ENCODE measurements at regions not wholly inside any gene's neighbourhood (a gene's known extent, or its start where the extent isn't known, plus 50 kb on each side); places are given as distances from the start of the nearest gene placed in this dataset.
"Not testable (repeated sequence)": the region's sequence is repeated elsewhere in the genome, so short reads cannot be mapped to it uniquely, and the experiment has no call there.

DNA sequence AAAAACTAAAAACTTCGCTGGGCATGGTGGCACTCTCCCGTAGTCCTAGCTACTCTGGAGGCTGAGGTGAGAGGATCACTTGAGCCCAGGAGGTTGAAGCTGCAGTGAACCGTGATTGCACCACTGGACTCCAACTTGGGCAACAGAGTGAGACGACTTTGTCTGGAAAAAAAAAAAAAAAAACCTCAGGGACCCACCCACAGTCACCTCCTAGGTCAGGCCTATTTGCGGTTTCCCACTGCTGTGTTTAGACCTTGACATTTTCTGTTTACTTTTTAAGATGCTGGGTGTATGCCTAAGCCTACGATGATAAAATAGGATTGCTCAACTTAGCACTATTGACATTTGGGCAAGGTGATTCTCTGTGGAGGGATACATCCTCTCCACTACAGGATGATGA, 197.4 kb upstream of the TBL1X start:
- DNase-seq (ENCODE audit: low read depth in 2 of 2): no peak

DNA sequence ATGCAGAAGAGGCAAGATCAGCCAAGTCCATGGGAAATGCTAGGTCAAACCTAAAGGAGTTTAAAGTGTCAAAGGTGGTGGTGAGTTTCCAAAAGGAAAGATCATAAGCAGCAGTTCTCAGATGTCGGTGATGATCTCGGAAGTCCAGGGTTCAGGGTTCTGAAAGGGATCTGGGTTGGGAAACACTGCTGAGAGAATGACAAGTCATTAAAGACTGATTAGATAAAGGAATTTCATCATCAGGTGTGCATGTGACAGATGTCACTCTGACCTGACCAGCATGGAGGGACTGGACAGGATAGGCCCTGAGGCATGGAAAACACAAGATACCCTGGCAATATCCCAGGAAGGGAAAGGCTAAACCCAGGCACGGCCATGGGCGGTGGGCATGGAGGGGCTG, 195.7 kb upstream of the TBL1X start:
- no peak for DNase-seq (ENCODE audit: low read depth in 2 of 2)

DNA sequence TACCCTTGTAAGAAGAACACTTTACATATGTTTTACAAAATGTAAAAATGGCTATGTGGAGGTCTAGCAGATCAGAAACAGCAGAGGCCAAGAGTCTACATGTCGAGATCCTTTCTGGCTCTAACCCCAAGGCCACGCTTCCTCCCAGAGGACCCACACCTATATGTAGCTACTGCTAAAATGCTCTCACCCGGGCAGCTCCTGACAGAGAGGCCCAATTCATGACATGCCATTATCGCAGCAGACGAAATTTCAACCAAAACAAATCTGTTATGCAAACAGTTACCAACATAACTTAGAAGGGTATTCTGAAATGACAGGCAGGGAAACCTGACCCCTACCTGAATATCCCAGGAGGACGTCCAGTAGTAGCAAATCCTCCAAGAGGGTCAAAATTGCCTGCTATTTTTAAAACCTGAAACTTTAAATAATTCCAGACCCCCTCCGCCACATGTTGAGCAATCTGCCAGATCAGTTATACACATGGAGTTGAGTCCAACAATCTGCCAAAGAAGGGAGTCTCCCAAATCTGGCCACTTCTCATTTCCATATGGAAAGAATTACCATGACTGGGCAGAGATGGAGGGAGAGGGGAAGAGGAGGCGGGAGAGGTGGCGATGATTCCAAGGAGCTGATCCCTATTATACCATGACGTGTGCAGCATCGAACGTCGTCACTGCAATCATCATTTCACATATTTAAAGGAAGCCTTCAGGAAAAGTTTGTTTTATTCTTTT, 192.9 kb upstream of the TBL1X start:
- DNase-seq (ENCODE audit: low read depth in 2 of 2): peak; percentile 75 to 77

DNA sequence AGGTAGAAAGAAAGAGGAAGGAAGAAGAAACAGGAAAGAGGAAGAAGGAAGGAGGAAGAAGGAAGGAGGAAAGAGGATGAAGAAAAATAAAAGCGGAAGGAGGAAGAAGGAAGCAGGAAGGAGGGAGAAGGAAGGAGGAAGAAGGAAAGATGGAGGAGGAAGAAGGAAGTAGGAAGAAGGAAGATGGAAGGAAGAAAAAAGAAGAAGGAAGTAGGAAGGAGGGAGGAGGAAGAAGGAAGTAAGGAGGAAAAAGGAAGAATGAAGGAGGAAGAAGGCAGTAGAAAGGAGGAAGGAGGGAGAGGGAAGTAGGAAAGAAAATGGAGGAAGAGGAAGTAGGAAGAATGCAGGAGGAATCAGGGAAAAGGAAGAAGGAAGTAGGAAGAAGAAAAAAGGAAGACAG, 191.1 kb upstream of the TBL1X start:
- no peak for DNase-seq (ENCODE audit: low read depth in 2 of 2)

DNA sequence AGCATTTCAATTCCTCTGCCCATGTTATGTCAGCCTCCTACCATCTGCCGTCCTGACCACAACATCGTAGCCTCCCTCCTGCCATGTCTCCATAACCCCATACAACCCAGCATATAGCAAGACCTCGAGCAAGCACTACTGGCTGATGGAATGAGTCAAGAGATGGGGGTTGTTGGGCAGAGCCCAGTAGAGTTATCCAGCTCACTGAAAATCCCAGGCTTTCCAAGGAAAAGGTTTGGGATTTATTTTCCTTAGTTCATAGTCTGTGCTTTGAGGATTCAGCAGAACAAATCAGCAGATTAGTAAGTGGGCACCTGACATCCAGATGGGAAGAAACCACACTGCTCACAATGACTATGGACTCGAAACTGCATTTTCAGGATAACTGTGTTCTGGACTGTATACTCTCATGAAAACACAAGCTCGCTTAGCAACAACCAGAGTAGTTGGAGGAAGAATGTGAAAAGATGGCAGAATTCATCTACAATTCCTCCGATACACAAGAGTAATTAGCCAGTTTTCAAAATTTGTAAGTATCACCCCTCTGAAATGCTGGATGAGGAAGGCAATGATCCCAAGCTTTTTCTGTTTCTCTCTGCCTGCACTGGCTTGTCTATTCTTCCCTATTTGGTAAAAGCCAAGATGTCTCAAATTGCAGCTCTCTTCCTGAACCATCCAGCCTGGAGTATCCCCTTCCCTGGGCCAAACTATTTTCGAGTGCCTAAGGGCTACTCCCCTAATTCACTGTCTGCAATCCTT, 186.2 kb upstream of the TBL1X start:
- no peak for DNase-seq (ENCODE audit: low read depth in 2 of 2)

DNA sequence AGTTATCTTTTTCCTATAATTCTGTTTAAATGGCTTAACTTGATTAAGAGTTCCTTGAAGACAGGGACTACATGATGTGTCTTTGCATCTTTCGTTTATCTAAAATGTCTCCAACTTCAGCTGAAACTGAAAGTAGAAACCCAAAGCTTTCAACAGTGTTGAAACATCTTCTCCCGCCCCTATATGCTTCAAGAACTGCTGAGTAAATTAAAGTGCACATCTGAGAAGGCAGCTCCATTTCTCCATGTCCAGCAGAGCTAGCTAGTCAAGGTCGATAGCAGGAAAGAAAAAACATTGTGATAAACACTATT, 185.7 kb upstream of the TBL1X start:
- no peak for DNase-seq (ENCODE audit: low read depth in 2 of 2)

DNA sequence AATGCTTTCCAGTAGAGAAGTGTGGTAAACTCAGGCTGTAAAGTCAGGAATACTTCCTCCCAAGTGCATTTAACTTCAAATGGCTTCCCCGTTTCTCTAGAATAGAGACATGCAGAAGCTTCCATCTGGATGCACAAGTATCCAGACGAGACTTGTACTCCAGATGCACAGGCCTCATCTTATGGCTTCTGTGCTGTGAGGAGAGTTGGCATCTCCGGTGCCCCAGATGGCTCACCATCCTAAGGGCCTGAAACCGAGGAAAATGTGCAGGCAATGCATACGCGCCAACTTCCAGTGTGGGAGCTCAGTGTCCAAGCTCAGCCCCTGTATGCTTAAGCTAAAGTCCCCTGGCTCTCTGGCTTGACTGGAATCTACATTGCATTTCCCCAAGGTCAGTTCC, 184.0 kb upstream of the TBL1X start:
- DNase-seq (ENCODE audit: low read depth in 2 of 2): no peak

DNA sequence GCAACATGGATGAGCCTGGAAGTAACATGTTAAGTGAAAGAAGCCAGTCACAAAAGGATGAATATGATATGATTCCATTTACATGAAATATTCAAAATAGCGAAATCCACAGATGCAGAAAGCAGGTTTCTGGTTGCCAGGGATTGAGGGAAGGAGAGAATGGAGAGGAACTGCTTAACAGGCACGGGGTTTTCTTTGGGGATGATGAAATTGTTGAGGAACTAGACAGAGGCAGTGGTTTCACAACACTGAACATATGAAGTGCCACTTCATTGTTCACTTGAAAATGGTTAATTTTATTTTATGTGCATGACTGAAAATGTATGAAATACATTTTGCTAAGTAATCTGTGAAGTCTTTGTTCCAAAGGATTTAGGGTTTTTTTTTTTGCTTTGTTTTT, 182.5 kb upstream of the TBL1X start:
- no peak for DNase-seq (ENCODE audit: low read depth in 2 of 2)

DNA sequence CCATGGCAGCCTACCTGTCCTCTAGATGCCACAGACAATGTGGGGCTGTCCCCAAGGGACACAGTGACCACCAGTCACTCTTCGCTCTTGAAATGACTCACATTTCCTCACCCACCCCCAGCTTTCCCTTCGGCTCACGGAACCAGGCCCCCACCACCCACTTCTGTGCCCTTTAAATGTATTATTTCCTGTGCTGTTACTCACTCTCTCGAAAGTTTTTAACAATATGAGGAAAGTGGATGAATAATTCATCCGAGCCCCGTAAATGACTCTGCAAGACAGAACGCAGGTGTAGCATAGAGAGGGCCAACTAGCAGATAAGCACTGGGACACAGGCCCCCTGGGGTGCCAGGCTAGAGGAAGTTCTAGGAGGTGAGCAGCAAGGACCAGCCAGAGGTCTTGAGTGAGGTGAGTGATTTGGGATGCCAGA, 179.5 kb upstream of the TBL1X start:
- no peak for DNase-seq (ENCODE audit: low read depth in 2 of 2)

DNA sequence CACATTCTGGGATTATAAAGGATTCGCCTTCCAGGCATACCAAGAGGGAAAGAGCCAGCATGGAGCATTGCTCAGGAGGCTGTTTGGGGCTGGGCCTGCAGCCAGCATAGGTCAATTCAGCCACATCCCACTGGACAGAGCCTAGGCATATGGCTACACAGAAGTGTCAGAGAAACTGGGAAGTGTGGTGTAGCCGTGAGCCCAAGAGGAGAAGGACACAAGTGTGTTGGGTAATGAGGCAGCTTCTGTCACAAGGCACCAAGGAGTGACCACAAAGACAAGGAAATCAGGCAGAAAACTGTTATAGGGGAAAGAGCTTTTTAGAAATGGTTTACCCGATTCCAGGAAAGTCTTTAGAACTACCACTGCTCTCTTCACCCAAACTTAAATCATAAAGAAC, 178.6 kb upstream of the TBL1X start:
- no peak for DNase-seq (ENCODE audit: low read depth in 2 of 2)

DNA sequence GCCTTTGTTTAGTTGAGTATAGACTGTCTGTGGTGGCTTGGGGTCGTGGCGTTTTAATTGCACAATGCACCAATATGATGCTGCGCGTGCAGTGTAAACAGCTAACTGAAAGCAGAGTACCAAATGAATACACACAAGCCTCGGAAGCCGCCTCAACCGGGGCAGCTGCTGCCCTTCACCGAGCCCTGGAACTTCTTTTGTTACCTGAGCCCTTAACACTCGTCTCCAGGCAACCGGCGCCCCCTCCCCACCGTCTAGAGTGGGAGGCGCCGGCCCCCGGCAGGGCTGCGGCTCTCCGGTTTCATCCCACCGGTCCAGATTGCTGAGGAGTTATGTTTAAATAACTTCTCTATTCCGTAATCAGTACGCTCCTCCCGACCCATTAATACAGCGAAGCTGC, 173.2 kb upstream of the TBL1X start:
- DNase-seq (ENCODE audit: low read depth in 2 of 2): no peak

DNA sequence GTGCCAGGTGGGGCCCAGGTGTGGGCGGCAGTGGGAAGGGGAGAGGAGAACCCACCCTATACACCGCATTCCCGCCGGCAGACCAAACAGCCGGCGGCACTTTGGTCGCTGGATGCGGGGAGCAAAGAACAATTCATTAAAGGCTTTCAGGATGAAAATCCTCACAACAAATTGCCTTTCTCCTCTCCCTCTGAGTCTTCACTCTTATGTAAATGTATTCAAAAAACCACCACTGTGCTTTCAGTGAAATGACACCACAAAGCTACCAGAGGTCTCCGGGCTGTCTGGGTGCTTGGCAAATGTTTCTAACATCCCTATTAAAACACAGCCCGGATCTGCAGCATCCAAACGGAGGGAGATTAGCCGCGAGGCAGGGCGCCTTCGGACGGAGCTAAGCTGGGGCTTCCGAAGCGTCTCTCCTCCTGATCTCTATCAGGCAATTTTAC, 171.8 kb upstream of the TBL1X start:
- no peak for DNase-seq (ENCODE audit: low read depth in 2 of 2)

DNA sequence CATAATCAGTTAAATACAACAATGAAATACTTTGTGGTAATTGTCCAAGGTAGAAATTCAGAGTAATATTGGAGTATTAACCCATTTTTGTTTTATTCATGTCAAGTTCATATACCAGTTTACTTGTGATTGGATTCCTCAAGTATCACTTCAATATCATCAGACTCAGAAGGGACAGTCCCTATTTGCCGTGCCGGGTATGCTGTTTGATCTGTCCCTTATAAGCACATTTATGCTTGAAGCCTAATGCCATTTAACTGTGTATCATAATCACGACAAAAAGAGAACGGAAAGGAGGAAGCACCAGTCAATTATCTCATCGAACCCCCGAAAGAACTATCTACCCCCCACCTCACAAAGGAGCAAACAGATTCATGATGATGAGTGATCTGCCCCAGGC, 171.0 kb upstream of the TBL1X start:
- no peak for DNase-seq (ENCODE audit: low read depth in 2 of 2)

DNA sequence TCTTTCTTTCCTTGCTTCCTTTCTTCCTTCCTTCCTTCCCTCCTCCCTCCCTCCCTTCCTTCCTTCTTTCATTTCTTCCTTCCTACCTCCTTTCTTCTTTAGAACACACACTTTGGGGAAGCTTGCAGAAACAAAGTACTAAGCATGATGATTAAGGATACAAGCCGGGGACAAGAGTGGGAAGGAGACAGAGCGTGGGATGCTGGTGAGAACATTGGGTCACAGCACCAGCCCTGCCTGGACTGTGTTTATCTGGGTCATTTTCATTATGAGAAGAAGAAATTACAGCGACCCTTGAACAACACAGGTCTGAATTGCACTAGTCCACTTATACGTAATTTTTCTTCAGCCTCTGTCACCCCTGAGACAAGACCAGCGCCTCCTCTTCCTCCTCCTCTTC, 169.3 kb upstream of the TBL1X start:
- DNase-seq (ENCODE audit: low read depth in 2 of 2): no peak

DNA sequence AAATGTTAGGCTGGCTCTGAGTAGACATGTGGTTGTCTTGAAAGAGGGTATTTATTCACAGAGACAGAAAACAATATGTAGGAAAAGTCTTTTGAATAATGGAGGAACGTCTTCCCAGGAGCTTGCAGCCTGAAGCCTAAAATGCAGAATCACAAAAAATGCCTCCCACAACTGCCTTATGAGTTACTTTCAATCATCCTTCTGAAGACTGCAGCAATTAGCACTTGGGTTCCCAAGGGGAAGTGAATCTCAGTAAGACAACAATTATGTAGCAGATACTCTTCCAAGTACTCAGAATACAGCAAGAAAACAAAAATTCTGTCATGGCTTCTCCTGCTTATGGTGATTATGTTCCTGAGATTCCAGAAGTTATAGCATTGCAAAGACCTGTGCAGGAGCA, 166.6 kb upstream of the TBL1X start:
- DNase-seq (ENCODE audit: low read depth in 2 of 2): no peak

DNA sequence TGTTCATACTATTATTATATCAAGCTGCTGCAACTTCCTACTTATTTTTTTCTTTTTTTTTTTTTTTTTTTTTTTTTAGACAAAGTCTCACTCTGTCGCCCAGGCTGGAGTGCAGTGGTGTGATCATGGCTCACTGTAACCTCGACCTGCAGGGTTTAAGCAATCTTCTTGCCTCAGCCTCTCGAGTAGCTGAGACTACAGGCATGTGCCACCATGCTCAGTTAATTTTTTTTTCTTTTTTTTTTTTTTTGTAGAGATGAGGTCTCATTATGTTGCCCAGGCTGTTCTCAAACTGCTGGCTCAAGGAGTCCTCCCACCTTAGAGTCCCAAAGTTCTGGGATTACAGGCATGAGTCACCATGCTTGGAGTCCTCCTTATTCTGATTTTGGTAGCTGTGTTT, 165.2 kb upstream of the TBL1X start:
- DNase-seq (ENCODE audit: low read depth in 2 of 2): not testable (repeated sequence)

DNA sequence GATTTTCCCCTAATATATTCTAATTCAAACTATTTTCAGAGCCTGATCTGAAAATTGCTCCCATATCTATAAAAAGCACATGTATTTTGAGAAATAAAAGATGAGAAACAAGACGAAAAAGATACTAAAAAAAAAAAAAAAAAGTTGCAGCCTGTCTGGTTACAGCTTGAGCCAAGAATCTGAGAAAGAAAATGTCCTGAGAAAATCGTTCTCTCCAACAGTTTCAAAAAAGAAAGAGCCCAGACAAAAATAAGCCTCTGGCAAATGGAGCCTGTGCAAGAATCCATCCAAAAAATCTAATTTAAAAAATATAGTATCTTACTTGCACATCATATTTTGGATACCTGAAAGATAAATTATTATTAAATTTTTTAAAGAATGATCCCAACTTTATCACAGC, 163.0 kb upstream of the TBL1X start:
- no peak for DNase-seq (ENCODE audit: low read depth in 2 of 2)

DNA sequence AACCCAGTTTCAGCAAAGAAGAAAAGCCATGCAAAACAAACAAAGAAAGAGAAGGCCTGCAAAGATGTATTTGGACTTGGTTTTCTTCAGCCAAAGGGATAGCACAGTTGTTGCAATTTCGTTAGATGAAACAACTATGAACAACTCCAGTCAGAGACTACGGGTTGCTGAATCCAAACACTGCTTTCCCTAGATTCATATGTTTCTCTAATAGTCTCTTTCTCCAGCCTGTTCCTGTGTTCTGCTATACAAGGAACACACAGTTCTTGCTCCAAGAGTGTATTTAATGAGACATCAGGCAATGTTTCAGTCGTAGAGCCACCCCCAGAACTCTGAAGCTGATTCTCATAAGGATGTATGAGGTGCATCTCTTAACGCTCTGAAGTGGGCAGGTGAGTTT, 162.5 kb upstream of the TBL1X start:
- DNase-seq (ENCODE audit: low read depth in 2 of 2): no peak

DNA sequence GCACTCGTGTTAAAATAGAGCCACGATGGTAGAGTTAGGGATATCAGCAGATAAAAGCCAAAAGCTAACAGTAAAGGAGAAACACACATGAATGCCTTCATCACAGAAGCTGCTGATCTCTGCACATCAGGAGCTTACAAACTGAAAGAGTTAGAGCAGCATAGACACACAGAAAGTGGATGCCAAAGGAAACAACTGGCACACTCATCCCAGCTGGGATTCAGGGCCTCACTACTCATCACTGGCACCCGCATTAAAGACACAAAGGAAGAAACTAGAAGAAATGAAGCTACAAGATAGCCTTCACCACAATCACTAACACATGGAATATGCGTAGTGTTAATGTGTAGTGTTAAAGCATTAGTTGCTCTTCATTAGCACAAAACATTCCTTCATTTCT, 156.4 kb upstream of the TBL1X start:
- DNase-seq (ENCODE audit: low read depth in 2 of 2): no peak

DNA sequence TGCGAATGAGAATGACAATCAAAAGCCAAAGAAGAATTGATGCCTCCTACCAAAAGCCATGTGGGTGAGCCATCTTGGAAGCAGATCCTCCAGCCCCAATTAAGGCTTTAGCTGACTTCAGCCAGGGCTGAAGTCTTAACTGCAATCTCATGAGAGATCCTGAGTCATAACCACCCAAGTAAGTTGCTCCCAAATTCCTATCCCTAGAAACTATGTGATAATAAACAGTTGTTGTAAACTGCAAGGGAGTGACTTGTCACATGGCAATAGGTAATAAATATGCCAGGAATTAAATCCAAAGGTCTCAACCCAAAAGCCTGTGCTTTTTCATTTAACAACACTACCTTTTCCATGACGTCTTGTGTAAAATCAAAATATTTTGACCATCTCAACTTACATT, 154.2 kb upstream of the TBL1X start:
- DNase-seq (ENCODE audit: low read depth in 2 of 2): peak in 1 of 2 experiments; percentile 15

DNA sequence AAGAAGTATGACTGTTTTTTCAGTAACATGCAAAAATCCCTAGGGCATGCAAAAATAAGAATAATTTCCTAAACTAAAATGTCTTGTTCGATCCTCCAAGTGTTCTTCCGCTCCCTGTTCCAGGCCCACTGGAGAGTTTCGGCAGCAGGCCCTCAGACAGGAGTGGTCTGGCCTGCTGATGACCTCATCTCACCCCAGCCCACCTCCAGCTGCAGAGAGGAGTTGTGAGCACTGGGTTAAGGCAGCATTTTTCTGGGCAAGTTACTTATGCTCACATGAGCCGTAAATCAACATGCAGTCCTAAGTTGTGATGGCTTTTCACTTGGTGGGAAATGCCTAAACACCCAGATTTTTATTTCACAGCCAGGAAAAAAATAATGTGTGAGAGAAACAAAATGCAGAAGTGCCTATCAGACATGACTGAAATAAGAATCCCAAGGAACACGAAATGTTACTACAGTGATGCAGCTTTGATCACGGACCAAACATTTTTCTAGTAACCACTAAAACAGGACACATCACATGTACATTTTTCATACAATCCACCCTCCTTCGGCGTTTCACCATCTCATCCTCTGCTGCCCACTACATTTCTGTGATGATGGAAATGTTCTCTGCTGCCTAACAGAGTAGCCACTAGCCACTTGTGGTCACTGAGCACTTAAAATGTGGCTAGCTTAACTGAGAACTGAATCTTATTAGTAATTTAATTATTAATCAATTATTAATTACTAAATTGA, 153.3 kb upstream of the TBL1X start:
- peak in 1 of 2 experiments; percentile 16 for DNase-seq (ENCODE audit: low read depth in 2 of 2)

DNA sequence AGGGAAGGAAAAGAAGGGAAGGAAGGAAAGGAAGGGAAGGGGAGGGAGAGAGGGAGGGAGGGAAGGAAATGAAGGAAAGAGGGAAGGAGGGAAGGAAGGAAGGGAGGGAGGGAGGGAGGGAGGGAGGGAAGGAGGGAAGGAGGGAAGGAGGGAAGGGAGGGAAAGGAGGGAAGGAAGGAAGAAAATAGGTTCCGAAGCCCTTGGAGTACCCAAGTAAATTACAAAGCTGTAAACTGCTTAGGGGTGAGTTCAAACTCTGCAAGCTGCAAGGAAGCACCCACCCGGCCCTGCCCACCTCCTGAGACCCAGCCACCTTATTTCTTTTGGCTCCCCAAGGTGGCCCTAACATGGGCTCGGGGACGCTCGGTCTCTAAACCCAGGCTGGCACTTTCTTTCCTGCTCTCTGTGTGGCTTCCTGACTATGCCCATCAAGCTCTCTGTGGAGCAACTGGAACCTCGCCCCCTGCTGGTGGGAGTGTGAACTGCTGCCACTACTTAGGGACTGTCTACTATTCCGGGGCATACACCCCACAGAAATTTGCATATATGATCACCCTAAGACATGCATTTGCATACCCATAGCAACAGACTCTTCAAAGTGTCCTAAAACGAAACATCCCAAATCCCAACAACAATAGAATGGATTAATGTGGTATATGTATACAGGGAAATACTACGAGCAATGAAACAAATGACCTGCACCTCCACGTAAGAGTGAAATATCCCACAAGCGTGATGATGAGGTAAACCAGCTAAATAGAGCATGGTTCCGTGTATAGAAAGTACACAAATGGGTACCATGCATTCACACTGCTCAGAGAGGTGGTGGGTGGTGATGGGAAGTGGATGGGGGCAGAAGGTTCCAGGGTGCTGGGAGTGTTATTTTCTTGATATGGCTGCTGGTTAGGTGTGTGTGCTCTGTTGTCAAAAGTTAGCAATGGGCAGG, 151.7 kb upstream of the TBL1X start:
- DNase-seq (ENCODE audit: low read depth in 2 of 2): no peak
